ENCODE measurements at regions not wholly inside any gene's neighbourhood (a gene's known extent, or its start where the extent isn't known, plus 50 kb on each side); places are given as distances from the start of the nearest gene placed in this dataset.

DNA sequence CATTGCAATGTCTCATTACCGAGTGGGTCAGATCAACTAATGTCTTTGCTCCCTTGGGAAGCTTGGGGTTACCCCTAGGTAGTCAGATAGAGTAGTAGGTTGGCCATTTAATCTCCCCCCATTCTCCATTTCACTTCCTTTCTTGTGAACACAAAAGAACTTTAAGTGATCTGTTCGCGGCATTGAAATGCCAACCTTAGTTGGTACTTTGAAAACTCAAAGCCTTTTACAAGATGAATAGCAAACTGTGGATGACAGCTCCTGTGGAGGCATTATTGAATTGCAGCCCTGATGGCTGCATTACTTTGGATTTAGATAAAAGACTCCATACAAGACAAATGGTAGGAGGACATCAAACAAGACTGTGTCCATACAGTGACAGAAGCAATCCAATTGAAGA lies 469.1 kb downstream of the GBA3 start:
- H3K4me3 ChIP-seq (ENCODE audit: low read length) = no peak overlapping the region
- Mint-ChIP-seq H3K4me1 (ENCODE audit: low read depth) (no peaks in the 10 kb centered on the region), H3K27ac (no peak overlapping the region), H3K36me3 (ENCODE audit: low read depth) (no peaks in the 10 kb centered on the region), H3K27me3 (no peaks in the 10 kb centered on the region), H3K4me3 (no peak overlapping the region), H3K9me3 (no peaks in the 10 kb centered on the region)
- peaks cover 0 to 9% of the 10 kb centered on the region in 2 experiments for H3K9me3 ChIP-seq (ENCODE audit: control insufficient read depth in 1 of 2, insufficient read depth in 1 of 2, low read length in 2 of 2)
- ATAC-seq (ENCODE audit: poor library complexity) (no peak), DNase-seq (no peak)
- intact Hi-C loops (cut with DNase I, micrococcal nuclease) = no loop called here
- no peaks in the 10 kb centered on the region for H3K27me3 ChIP-seq (ENCODE audit: control insufficient read depth in 1 of 2, insufficient read depth in 2 of 2, low read length in 2 of 2)
- TF ChIP-seq, protein P1, sequence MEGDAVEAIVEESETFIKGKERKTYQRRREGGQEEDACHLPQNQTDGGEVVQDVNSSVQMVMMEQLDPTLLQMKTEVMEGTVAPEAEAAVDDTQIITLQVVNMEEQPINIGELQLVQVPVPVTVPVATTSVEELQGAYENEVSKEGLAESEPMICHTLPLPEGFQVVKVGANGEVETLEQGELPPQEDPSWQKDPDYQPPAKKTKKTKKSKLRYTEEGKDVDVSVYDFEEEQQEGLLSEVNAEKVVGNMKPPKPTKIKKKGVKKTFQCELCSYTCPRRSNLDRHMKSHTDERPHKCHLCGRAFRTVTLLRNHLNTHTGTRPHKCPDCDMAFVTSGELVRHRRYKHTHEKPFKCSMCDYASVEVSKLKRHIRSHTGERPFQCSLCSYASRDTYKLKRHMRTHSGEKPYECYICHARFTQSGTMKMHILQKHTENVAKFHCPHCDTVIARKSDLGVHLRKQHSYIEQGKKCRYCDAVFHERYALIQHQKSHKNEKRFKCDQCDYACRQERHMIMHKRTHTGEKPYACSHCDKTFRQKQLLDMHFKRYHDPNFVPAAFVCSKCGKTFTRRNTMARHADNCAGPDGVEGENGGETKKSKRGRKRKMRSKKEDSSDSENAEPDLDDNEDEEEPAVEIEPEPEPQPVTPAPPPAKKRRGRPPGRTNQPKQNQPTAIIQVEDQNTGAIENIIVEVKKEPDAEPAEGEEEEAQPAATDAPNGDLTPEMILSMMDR (IDR thresholded peaks at IDR 0.05) = no peak
- CTCF ChIA-PET = no interaction called here
- H3K4me1 ChIP-seq (ENCODE audit: insufficient read depth, low read length) = no peaks in the 10 kb centered on the region
- no peaks in the 10 kb centered on the region for H3K36me3 ChIP-seq (ENCODE audit: insufficient read depth, low read length)
- no peak overlapping the region for H3K27ac ChIP-seq (ENCODE audit: low read depth in 1 of 2, low read length in 2 of 2)
- POLR2A ChIA-PET = no interaction called here

DNA sequence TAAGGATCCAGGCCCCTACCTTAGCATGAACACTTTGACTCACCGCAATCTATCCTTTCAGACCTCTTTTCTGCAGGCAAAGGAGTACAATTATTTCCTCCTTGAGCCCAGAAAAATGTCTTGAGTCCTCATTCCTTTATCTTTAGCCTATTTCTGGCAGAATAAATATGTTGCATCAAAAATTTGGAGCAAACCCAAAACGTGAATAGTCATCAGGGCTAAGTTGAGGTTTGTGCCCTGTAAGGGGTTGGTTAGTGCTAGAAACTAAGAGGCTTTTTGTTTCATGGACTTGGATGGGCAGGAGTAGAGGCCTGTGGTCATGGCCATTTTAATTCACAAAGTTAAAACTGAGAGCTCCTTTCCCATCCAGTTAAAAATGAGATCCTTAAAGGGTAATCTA lies 460.3 kb downstream of the GBA3 start:
- Histone ChIP-seq H3K27ac (ENCODE audit: low read depth in 1 of 2, low read length in 2 of 2) (no peak overlapping the region), H3K27me3 (ENCODE audit: control insufficient read depth in 1 of 2, insufficient read depth in 2 of 2, low read length in 2 of 2) (no peaks in the 10 kb centered on the region), H3K9me3 (ENCODE audit: control insufficient read depth in 1 of 2, insufficient read depth in 1 of 2, low read length in 2 of 2) (peaks cover 0 to 4% of the 10 kb centered on the region in 2 experiments), H3K4me1 (ENCODE audit: insufficient read depth, low read length) (no peaks in the 10 kb centered on the region), H3K4me3 (ENCODE audit: low read length) (no peak overlapping the region), H3K36me3 (ENCODE audit: insufficient read depth, low read length) (no peaks in the 10 kb centered on the region)
- TF ChIP-seq, protein P1 (IDR thresholded peaks at IDR 0.05) = no peak
- H3K27ac Mint-ChIP-seq = no peak overlapping the region
- intact Hi-C loops (cut with DNase I, micrococcal nuclease) = no loop called here
- H3K9me3 Mint-ChIP-seq = peaks cover 3% of the 10 kb centered on the region
- DNase-seq (no peak), ATAC-seq (ENCODE audit: poor library complexity) (no peak)
- POLR2A ChIA-PET = no interaction called here
- CTCF ChIA-PET = no interaction called here
- H3K36me3 Mint-ChIP-seq (ENCODE audit: low read depth) = no peaks in the 10 kb centered on the region
- H3K27me3 Mint-ChIP-seq = no peaks in the 10 kb centered on the region
- no peaks in the 10 kb centered on the region for H3K4me1 Mint-ChIP-seq (ENCODE audit: low read depth)
- no peak overlapping the region for H3K4me3 Mint-ChIP-seq

DNA sequence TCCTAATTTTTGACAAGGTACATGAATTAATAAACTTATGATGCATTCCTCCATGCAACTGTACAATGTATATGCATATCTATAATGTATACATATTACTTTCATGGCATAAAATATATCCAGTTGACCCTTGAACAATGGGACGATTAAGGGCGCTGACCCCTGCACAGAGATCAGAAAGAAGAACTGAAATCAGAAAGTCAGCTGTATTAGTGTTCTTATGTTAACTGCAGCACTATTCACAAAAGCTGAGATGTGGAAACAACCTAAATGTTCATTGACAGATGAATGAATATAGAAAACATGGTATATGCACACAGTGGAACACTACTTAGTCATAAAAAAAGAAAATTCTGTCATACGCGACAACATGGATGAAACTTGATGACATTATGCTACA lies 457.1 kb downstream of the GBA3 start:
- Histone ChIP-seq H3K36me3 (ENCODE audit: insufficient read depth, low read length) (no peaks in the 10 kb centered on the region), H3K27ac (ENCODE audit: low read depth in 1 of 2, low read length in 2 of 2) (no peak overlapping the region), H3K27me3 (ENCODE audit: control insufficient read depth in 1 of 2, insufficient read depth in 2 of 2, low read length in 2 of 2) (no peaks in the 10 kb centered on the region), H3K4me3 (ENCODE audit: low read length) (no peak overlapping the region), H3K4me1 (ENCODE audit: insufficient read depth, low read length) (no peaks in the 10 kb centered on the region), H3K9me3 (ENCODE audit: control insufficient read depth in 1 of 2, insufficient read depth in 1 of 2, low read length in 2 of 2) (peaks cover 0 to 4% of the 10 kb centered on the region in 2 experiments)
- Mint-ChIP-seq H3K27me3 (no peaks in the 10 kb centered on the region), H3K27ac (no peak overlapping the region), H3K9me3 (peaks cover 3% of the 10 kb centered on the region), H3K36me3 (ENCODE audit: low read depth) (no peaks in the 10 kb centered on the region), H3K4me1 (ENCODE audit: low read depth) (no peaks in the 10 kb centered on the region), H3K4me3 (no peak overlapping the region)
- CTCF ChIA-PET = no interaction called here
- DNase-seq (no peak), ATAC-seq (ENCODE audit: poor library complexity) (no peak)
- TF ChIP-seq, protein P1 (IDR thresholded peaks at IDR 0.05) = no peak
- POLR2A ChIA-PET = no interaction called here
- intact Hi-C loops (cut with DNase I, micrococcal nuclease) = no loop called here

All from CD4-positive, alpha-beta T cell (primary cell).